ENCODE measurements at regions not wholly inside any gene's neighbourhood (a gene's known extent, or its start where the extent isn't known, plus 50 kb on each side); places are given as distances from the start of the nearest gene placed in this dataset.

DNA sequence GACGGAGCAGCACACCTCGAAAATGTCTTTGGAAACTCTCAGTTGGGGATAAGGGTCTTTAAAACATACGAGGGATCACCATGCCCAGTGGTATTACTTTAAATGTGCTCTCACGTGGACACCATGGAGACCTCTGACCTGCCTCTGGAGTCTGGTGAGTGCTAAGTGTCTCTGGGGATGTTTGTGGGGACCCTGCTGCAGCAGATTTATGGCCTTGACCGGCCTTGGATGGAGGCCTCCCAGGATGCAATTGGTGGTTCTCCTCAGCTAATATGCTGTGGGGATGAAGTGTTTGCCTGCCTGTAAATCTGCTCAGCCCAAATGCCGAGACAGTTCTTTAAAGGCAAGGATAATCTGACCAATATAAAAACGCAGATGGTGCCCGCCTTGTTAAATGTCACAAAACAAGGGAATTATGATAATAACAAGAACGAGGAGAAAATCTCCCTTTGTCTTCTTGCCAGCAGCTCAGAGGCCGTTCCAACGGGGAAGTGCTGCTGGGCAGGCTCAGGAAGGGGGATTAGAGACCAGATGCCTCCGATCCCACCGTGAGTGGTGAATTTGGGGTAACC, 154.4 kb downstream of the ABCC12 start:
- TF ChIP-seq, protein P1, sequence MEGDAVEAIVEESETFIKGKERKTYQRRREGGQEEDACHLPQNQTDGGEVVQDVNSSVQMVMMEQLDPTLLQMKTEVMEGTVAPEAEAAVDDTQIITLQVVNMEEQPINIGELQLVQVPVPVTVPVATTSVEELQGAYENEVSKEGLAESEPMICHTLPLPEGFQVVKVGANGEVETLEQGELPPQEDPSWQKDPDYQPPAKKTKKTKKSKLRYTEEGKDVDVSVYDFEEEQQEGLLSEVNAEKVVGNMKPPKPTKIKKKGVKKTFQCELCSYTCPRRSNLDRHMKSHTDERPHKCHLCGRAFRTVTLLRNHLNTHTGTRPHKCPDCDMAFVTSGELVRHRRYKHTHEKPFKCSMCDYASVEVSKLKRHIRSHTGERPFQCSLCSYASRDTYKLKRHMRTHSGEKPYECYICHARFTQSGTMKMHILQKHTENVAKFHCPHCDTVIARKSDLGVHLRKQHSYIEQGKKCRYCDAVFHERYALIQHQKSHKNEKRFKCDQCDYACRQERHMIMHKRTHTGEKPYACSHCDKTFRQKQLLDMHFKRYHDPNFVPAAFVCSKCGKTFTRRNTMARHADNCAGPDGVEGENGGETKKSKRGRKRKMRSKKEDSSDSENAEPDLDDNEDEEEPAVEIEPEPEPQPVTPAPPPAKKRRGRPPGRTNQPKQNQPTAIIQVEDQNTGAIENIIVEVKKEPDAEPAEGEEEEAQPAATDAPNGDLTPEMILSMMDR (IDR thresholded peaks at IDR 0.05) = no peak
- TF ChIP-seq POLR2A (IDR thresholded peaks at IDR 0.05) = no peak
